Right lobe of liver (tissue), 4 donors: ENCODE measurements at regions not wholly inside any gene's neighbourhood (a gene's known extent, or its start where the extent isn't known, plus 50 kb on each side); places are given as distances from the start of the nearest gene placed in this dataset.
"Not testable (repeated sequence)": the region's sequence is repeated elsewhere in the genome, so short reads cannot be mapped to it uniquely, and the experiment has no call there.

ENCODE experiments used
- CTCF ChIP-seq, 4 donors: fragments of 200-600 bp in 3 of 4; fragments of 450-650 bp in 1 of 4; IDR thresholded peaks; one replicate each; pipeline versions ENCODE4 v1.5.1 to v1.8.0; 2016 to 2022; ENCODE audit warnings: antibody characterized with exemption in 4 of 4, mild to moderate bottlenecking in 2 of 4
- POLR2A ChIP-seq: fragments of 450-650 bp; IDR thresholded peaks from one replicate; pipeline ENCODE4 v1.6.1; 2017; ENCODE audit warnings: antibody characterized with exemption, mild to moderate bottlenecking
- donor health status: DM: no; HTN: no; CAD: no.
- donor health status: DM: no; HTN: no; CAD: no.
- donor health status: DM: no; HTN: yes; CAD: no.

GRCh38 chr16:29168515-29169259 is 183.8 kb downstream of the LAT start:
- not testable (repeated sequence) for TF ChIP-seq CTCF (IDR thresholded peaks at IDR 0.05); POLR2A
